Lower lobe of right lung (tissue), 2 donors: ENCODE measurements at regions not wholly inside any gene's neighbourhood (a gene's known extent, or its start where the extent isn't known, plus 50 kb on each side); places are given as distances from the start of the nearest gene placed in this dataset.

ENCODE experiments used
- ATAC-seq, 2 donors: fragments of 200-7000 bp; cut with Tn5 transposase; one replicate each; pipeline ENCODE4 v1.9.1; 2020 to 2022; ENCODE audit warnings: mild to moderate bottlenecking in 2 of 2, moderate library complexity in 2 of 2
- DNase-seq: peaks from one replicate; pipeline ENCODE4 v3.0.0-alpha.2; 2020
- H3K27ac ChIP-seq: fragments of 200-600 bp; one replicate; pipeline ENCODE4 v1.8.0; 2022
- H3K27me3 ChIP-seq: fragments of 200-600 bp; one replicate; pipeline ENCODE4 v1.8.0; 2022; ENCODE audit warnings: low read depth
- H3K36me3 ChIP-seq: fragments of 200-600 bp; one replicate; pipeline ENCODE4 v1.8.0; 2022; ENCODE audit warnings: mild to moderate bottlenecking
- H3K4me1 ChIP-seq: fragments of 200-600 bp; one replicate; pipeline ENCODE4 v1.8.0; 2022
- H3K4me3 ChIP-seq: fragments of 200-600 bp; one replicate; pipeline ENCODE4 v1.8.0; 2022; ENCODE audit warnings: mild to moderate bottlenecking
- H3K9me3 ChIP-seq: fragments of 200-600 bp; one replicate; pipeline ENCODE4 v1.8.0; 2022
- CTCF ChIP-seq: fragments of 200-600 bp; IDR thresholded peaks from one replicate; pipeline ENCODE4 v1.8.0; 2022; ENCODE audit warnings: antibody characterized with exemption, mild to moderate bottlenecking
- intact Hi-C: fragments of 100-400 bp; cut with DNase I; formaldehyde crosslinking; loops from one replicate; pipeline ENCODE4 v1.11.0; 2022
- donor health status: DM: no; HTN: yes; CAD: no; lungs with severe emphysema.

GRCh38 chr12:18946106-18946505, 183.4 kb upstream of the PLEKHA5 start:
- ATAC-seq: no peak
- no peaks in the 10 kb centered on the region for H3K27me3 ChIP-seq
- H3K27ac ChIP-seq: no peak overlapping the region
- no peaks in the 10 kb centered on the region for H3K9me3 ChIP-seq
- intact Hi-C loops: no loop called here
- no peak overlapping the region for H3K4me3 ChIP-seq
- H3K36me3 ChIP-seq: no peaks in the 10 kb centered on the region
- TF ChIP-seq CTCF: no peak
- DNase-seq: no peak
- H3K4me1 ChIP-seq: no peaks in the 10 kb centered on the region

- Histone ChIP-seq H3K27me3 (no peaks in the 10 kb centered on the region), H3K27ac (no peak overlapping the region), H3K9me3 (no peaks in the 10 kb centered on the region), H3K4me1 (no peaks in the 10 kb centered on the region), H3K4me3 (no peak overlapping the region), H3K36me3 (no peaks in the 10 kb centered on the region)
- ATAC-seq (no peak), DNase-seq (no peak)
- TF ChIP-seq CTCF: no peak
- intact Hi-C loops: no loop called here
Measured at GRCh38 chr12:18951218-18951617, 178.3 kb upstream of the PLEKHA5 start.

- H3K27ac ChIP-seq: no peak overlapping the region
- DNase-seq (no peak), ATAC-seq (no peak)
- no peak overlapping the region for H3K4me3 ChIP-seq
- no peaks in the 10 kb centered on the region for H3K4me1 ChIP-seq
- H3K27me3 ChIP-seq: no peaks in the 10 kb centered on the region
- H3K36me3 ChIP-seq: no peaks in the 10 kb centered on the region
- no peak for TF ChIP-seq CTCF
- intact Hi-C loops: no loop called here
- H3K9me3 ChIP-seq: no peaks in the 10 kb centered on the region
Measured at GRCh38 chr12:18953505-18953904, 176.0 kb upstream of the PLEKHA5 start.

- no peak overlapping the region for H3K27ac ChIP-seq
- ATAC-seq (no peak), DNase-seq (no peak)
- no peaks in the 10 kb centered on the region for H3K36me3 ChIP-seq
- intact Hi-C loops: no loop called here
- H3K4me1 ChIP-seq: no peaks in the 10 kb centered on the region
- TF ChIP-seq CTCF: no peak
- no peak overlapping the region for H3K4me3 ChIP-seq
- no peaks in the 10 kb centered on the region for H3K9me3 ChIP-seq
- H3K27me3 ChIP-seq: no peaks in the 10 kb centered on the region
Measured at GRCh38 chr12:18955594-18955993, 173.9 kb upstream of the PLEKHA5 start.

GRCh38 chr12:18965203-18965602, 164.3 kb upstream of the PLEKHA5 start:
- Histone ChIP-seq H3K27me3 (no peaks in the 10 kb centered on the region), H3K36me3 (no peaks in the 10 kb centered on the region), H3K27ac (no peak overlapping the region), H3K4me3 (no peak overlapping the region), H3K9me3 (no peaks in the 10 kb centered on the region), H3K4me1 (no peaks in the 10 kb centered on the region)
- ATAC-seq (no peak), DNase-seq (no peak)
- no peak for TF ChIP-seq CTCF
- intact Hi-C loops: no loop called here

GRCh38 chr12:18966954-18967353, 162.6 kb upstream of the PLEKHA5 start:
- DNase-seq (no peak), ATAC-seq (no peak)
- H3K27ac ChIP-seq: no peak overlapping the region
- intact Hi-C loops: no loop called here
- H3K4me1 ChIP-seq: no peaks in the 10 kb centered on the region
- no peak overlapping the region for H3K4me3 ChIP-seq
- H3K36me3 ChIP-seq: no peaks in the 10 kb centered on the region
- no peak for TF ChIP-seq CTCF
- no peaks in the 10 kb centered on the region for H3K27me3 ChIP-seq
- no peaks in the 10 kb centered on the region for H3K9me3 ChIP-seq
